Lung (tissue), 11 donors: ENCODE measurements at regions not wholly inside any gene's neighbourhood (a gene's known extent, or its start where the extent isn't known, plus 50 kb on each side); places are given as distances from the start of the nearest gene placed in this dataset.

Experiments
- ATAC-seq: fragments of 200-7000 bp; cut with Tn5 transposase; one replicate; pipeline ENCODE4 v1.9.1; 2020; ENCODE audit warnings: moderate number of reproducible peaks; ENCODE audit not compliant: insufficient read depth, low FRiP score
- DNase-seq, 3 donors: peaks; one replicate each; pipeline ENCODE4 v3.0.0-alpha.2; 2013 to 2017
- H3K27ac ChIP-seq, 2 donors: one replicate each; pipeline ENCODE4 v1.5.1; 2013; ENCODE audit warnings: mild to moderate bottlenecking in 2 of 2, moderate library complexity in 2 of 2, control low read depth in 1 of 2, inconsistent platforms in 1 of 2, low read depth in 1 of 2, low read length in 1 of 2
- H3K27me3 ChIP-seq, 3 donors: one replicate each; pipeline ENCODE4 v1.5.1; 2013; ENCODE audit warnings: low read length in 2 of 3; ENCODE audit not compliant: control insufficient read depth in 3 of 3, insufficient read depth in 3 of 3
- H3K36me3 ChIP-seq, 4 donors: one replicate each; pipeline ENCODE4 v1.5.1; 2013; ENCODE audit warnings: low read length in 4 of 4, mild to moderate bottlenecking in 1 of 4, moderate library complexity in 1 of 4; ENCODE audit not compliant: control insufficient read depth in 4 of 4, insufficient read depth in 4 of 4
- H3K4me1 ChIP-seq, 5 donors: one replicate each; pipeline ENCODE4 v1.5.1; 2013; ENCODE audit warnings: low read length in 5 of 5, mild to moderate bottlenecking in 2 of 5, moderate library complexity in 1 of 5; ENCODE audit not compliant: control insufficient read depth in 5 of 5, insufficient read depth in 5 of 5
- H3K4me3 ChIP-seq: one replicate; pipeline ENCODE4 v1.5.1; 2013; ENCODE audit warnings: mild to moderate bottlenecking, control low read depth, moderate library complexity
- H3K9ac ChIP-seq, 2 donors: one replicate each; pipeline ENCODE4 v1.5.1; 2013; ENCODE audit warnings: low read length in 2 of 2, control low read depth in 1 of 2; ENCODE audit not compliant: insufficient read depth in 1 of 2
- H3K9me3 ChIP-seq, 4 donors: one replicate each; pipeline ENCODE4 v1.5.1; 2013; ENCODE audit warnings: low read length in 3 of 4, mild to moderate bottlenecking in 1 of 4, moderate library complexity in 1 of 4; ENCODE audit not compliant: control insufficient read depth in 4 of 4, insufficient read depth in 3 of 4
- CTCF ChIP-seq: IDR thresholded peaks from 2 replicates; pipeline ENCODE4 v1.5.1; 2012; ENCODE audit warnings: mild to moderate bottlenecking; ENCODE audit errors: control extremely low read depth, extremely low read depth
- WGBS, 2 donors: extraction: QIAGEN DNeasy Blood & Tissue Kit; methylation state at CpG; one replicate each; pipeline ENCODE4 v1.1.7; 2013; 5-methylcytosine and 5-hydroxymethylcytosine counted together
- donor health status: control.
- donor health status: control.
- donor health status: Bipolar disorder and iron deficiency.
- donor health status: healthy.
- donor health status: DM: yes; HTN: yes; CAD: no.

DNA sequence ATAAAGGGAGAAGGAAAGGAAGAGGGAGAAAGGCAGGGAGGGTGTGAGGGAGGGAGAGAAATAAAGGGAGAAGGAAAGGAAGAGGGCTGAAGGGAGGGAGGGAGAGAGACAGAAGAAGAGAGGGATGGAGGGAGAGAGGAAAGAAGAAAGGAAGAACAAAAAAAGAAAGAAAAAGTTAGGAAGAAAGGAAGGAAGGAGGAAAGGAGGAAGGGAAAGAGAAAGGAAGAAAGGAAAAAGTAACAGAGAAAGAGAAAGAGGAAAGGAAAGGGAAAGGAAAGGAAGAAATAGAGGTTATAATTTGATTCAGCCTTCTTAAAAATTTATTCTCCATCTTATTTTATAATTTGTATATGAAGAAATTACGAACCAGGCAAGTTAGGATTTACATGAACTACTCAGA is 836.6 kb upstream of the C9orf72 start:
- DNase-seq (no peak), ATAC-seq (no peak)
- H3K4me1 ChIP-seq: peaks cover 0 to 3% (median 0%) of the 10 kb centered on the region in 5 donors
- WGBS, 2 donors: 50 to 69% methylated on average over 1 of the region's 1 CpG
- no peak overlapping the region for H3K4me3 ChIP-seq
- H3K27ac ChIP-seq: no peak overlapping the region
- no peaks in the 10 kb centered on the region for H3K9me3 ChIP-seq
- no peak for TF ChIP-seq CTCF
- no peaks in the 10 kb centered on the region for H3K36me3 ChIP-seq
- H3K9ac ChIP-seq: no peak overlapping the region
- H3K27me3 ChIP-seq: no peaks in the 10 kb centered on the region

GRCh38 chr9:28410411-28410810 is 837.1 kb upstream of the C9orf72 start:
- no peaks in the 10 kb centered on the region for H3K9me3 ChIP-seq
- 15 to 40% methylated on average over 3 of the region's 3 CpGs for WGBS, 2 donors
- H3K27me3 ChIP-seq: no peaks in the 10 kb centered on the region
- no peak for TF ChIP-seq CTCF
- peaks cover 0 to 3% (median 0%) of the 10 kb centered on the region in 5 donors for H3K4me1 ChIP-seq
- ATAC-seq (no peak), DNase-seq (peak; percentile 13 to 71 (median 43))
- peak overlapping the region in 1 of 2 donors; percentile 39 for H3K9ac ChIP-seq
- no peaks in the 10 kb centered on the region for H3K36me3 ChIP-seq
- H3K4me3 ChIP-seq: no peak overlapping the region
- no peak overlapping the region for H3K27ac ChIP-seq

GRCh38 chr9:28413471-28413870 is 840.2 kb upstream of the C9orf72 start:
- Histone ChIP-seq H3K27me3 (no peaks in the 10 kb centered on the region), H3K27ac (no peak overlapping the region), H3K9me3 (no peaks in the 10 kb centered on the region), H3K4me3 (no peak overlapping the region), H3K4me1 (peaks cover 0 to 3% (median 0%) of the 10 kb centered on the region in 5 donors), H3K36me3 (no peaks in the 10 kb centered on the region), H3K9ac (no peak overlapping the region)
- ATAC-seq: no peak
- no peak for DNase-seq
- WGBS, 2 donors: 54 to 73% methylated on average over 1 of the region's 1 CpG
- no peak for TF ChIP-seq CTCF

GRCh38 chr9:28423255-28423654 is 850.0 kb upstream of the C9orf72 start:
- Histone ChIP-seq H3K9ac (no peak overlapping the region), H3K4me3 (no peak overlapping the region), H3K4me1 (no peaks in the 10 kb centered on the region), H3K27me3 (no peaks in the 10 kb centered on the region), H3K9me3 (no peaks in the 10 kb centered on the region), H3K27ac (no peak overlapping the region), H3K36me3 (no peaks in the 10 kb centered on the region)
- DNase-seq (no peak), ATAC-seq (no peak)
- WGBS, 2 donors: 28 to 62% methylated on average over 1 of the region's 1 CpG
- no peak for TF ChIP-seq CTCF
